Esophagus squamous epithelium (tissue), 4 donors: ENCODE measurements at regions not wholly inside any gene's neighbourhood (a gene's known extent, or its start where the extent isn't known, plus 50 kb on each side); places are given as distances from the start of the nearest gene placed in this dataset.

ENCODE experiments used
- POLR2A ChIP-seq, 4 donors: fragments of 450-650 bp; IDR thresholded peaks; one replicate each; pipeline ENCODE4 v1.6.1; 2017; ENCODE audit warnings: antibody characterized with exemption in 4 of 4, mild to moderate bottlenecking in 4 of 4, moderate library complexity in 3 of 4
- TF ChIP-seq, protein P1 (sequence below), 6 experiments: fragments of 450-650 bp in 4 of 6; fragments of 200-600 bp in 2 of 6; sonication (generic) in 2 of 6; IDR thresholded peaks; one replicate each; pipeline ENCODE4 v1.5.1; 2016 to 2019; ENCODE audit warnings: antibody characterized with exemption in 6 of 6, mild to moderate bottlenecking in 4 of 6, moderate library complexity in 4 of 6

DNA sequence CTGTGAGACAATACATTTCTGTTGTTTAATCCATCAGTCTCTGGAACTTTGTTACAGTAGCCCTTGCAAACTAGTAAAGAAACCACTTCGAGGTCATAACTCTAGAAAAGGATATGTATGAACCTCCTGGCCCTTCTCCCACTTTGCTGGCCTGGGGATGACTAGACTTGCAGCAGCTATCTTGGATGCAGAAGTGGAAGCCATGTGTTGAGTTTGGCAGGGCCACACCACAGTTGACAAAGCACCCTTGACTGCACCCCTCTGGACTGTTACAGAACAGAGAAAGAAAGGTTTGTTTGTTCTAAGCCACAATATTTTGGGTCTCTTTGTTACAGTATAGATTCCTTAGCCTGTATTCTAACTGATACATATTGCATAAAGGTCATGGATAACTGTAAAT, 183.2 kb upstream of the TAS2R1 start:
- TF ChIP-seq POLR2A (IDR thresholded peaks at IDR 0.05), result no peak
- TF ChIP-seq, protein P1, sequence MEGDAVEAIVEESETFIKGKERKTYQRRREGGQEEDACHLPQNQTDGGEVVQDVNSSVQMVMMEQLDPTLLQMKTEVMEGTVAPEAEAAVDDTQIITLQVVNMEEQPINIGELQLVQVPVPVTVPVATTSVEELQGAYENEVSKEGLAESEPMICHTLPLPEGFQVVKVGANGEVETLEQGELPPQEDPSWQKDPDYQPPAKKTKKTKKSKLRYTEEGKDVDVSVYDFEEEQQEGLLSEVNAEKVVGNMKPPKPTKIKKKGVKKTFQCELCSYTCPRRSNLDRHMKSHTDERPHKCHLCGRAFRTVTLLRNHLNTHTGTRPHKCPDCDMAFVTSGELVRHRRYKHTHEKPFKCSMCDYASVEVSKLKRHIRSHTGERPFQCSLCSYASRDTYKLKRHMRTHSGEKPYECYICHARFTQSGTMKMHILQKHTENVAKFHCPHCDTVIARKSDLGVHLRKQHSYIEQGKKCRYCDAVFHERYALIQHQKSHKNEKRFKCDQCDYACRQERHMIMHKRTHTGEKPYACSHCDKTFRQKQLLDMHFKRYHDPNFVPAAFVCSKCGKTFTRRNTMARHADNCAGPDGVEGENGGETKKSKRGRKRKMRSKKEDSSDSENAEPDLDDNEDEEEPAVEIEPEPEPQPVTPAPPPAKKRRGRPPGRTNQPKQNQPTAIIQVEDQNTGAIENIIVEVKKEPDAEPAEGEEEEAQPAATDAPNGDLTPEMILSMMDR (IDR thresholded peaks at IDR 0.05), result no peak
